ENCODE measurements at regions not wholly inside any gene's neighbourhood (a gene's known extent, or its start where the extent isn't known, plus 50 kb on each side); places are given as distances from the start of the nearest gene placed in this dataset.

GRCh38 chr6:81491454-81492101, 260.9 kb downstream of the TENT5A start:
- Histone ChIP-seq H3K4me2 (no peak overlapping the region), H3K9ac (no peak overlapping the region), H4K20me1 (ENCODE audit: insufficient read depth) (no peaks in the 10 kb centered on the region), H3K36me3 (ENCODE audit: insufficient read depth) (no peaks in the 10 kb centered on the region), H3K4me1 (ENCODE audit: low read depth, poor library complexity, severe bottlenecking) (no peaks in the 10 kb centered on the region), H3K27me3 (ENCODE audit: insufficient read depth, low read depth) (no peaks in the 10 kb centered on the region), H2AFZ (ENCODE audit: low read depth) (no peak overlapping the region), H3K4me3 (IDR thresholded peaks at IDR 0.05; ENCODE audit: insufficient read depth, low read depth, low read length) (no peak overlapping the region), H3K27ac (no peak overlapping the region), H3K79me2 (ENCODE audit: insufficient read depth, low read depth) (no peaks in the 10 kb centered on the region)
- TF ChIP-seq CTCF (conservative IDR thresholded peaks at IDR 0.05; ENCODE audit: low read depth, low read length), result no peak

GRCh38 chr6:81487489-81487888, 265.0 kb downstream of the TENT5A start:
- Histone ChIP-seq H3K4me3 (IDR thresholded peaks at IDR 0.05; ENCODE audit: insufficient read depth, low read depth, low read length) (no peak overlapping the region), H3K4me1 (ENCODE audit: low read depth, poor library complexity, severe bottlenecking) (no peaks in the 10 kb centered on the region), H3K9ac (no peak overlapping the region), H3K4me2 (no peak overlapping the region), H3K27me3 (ENCODE audit: insufficient read depth, low read depth) (no peaks in the 10 kb centered on the region), H2AFZ (ENCODE audit: low read depth) (no peak overlapping the region), H3K79me2 (ENCODE audit: insufficient read depth, low read depth) (no peaks in the 10 kb centered on the region), H3K36me3 (ENCODE audit: insufficient read depth) (no peaks in the 10 kb centered on the region), H4K20me1 (ENCODE audit: insufficient read depth) (no peaks in the 10 kb centered on the region), H3K27ac (no peak overlapping the region)
- TF ChIP-seq CTCF (conservative IDR thresholded peaks at IDR 0.05; ENCODE audit: low read depth, low read length), result no peak

GRCh38 chr6:81486234-81486633, 266.2 kb downstream of the TENT5A start:
- Histone ChIP-seq H3K9ac (no peak overlapping the region), H3K36me3 (ENCODE audit: insufficient read depth) (no peaks in the 10 kb centered on the region), H2AFZ (ENCODE audit: low read depth) (no peak overlapping the region), H4K20me1 (ENCODE audit: insufficient read depth) (no peaks in the 10 kb centered on the region), H3K27ac (no peak overlapping the region), H3K79me2 (ENCODE audit: insufficient read depth, low read depth) (no peaks in the 10 kb centered on the region), H3K4me2 (no peak overlapping the region), H3K27me3 (ENCODE audit: insufficient read depth, low read depth) (no peaks in the 10 kb centered on the region), H3K4me1 (ENCODE audit: low read depth, poor library complexity, severe bottlenecking) (no peaks in the 10 kb centered on the region), H3K4me3 (IDR thresholded peaks at IDR 0.05; ENCODE audit: insufficient read depth, low read depth, low read length) (no peak overlapping the region)
- no peak for TF ChIP-seq CTCF (conservative IDR thresholded peaks at IDR 0.05; ENCODE audit: low read depth, low read length)

GRCh38 chr6:81485395-81485794, 267.1 kb downstream of the TENT5A start:
- Histone ChIP-seq H3K27ac (no peak overlapping the region), H3K79me2 (ENCODE audit: insufficient read depth, low read depth) (no peaks in the 10 kb centered on the region), H3K4me3 (IDR thresholded peaks at IDR 0.05; ENCODE audit: insufficient read depth, low read depth, low read length) (no peak overlapping the region), H3K4me1 (ENCODE audit: low read depth, poor library complexity, severe bottlenecking) (no peaks in the 10 kb centered on the region), H2AFZ (ENCODE audit: low read depth) (no peak overlapping the region), H4K20me1 (ENCODE audit: insufficient read depth) (no peaks in the 10 kb centered on the region), H3K36me3 (ENCODE audit: insufficient read depth) (no peaks in the 10 kb centered on the region), H3K27me3 (ENCODE audit: insufficient read depth, low read depth) (no peaks in the 10 kb centered on the region), H3K4me2 (no peak overlapping the region), H3K9ac (no peak overlapping the region)
- no peak for TF ChIP-seq CTCF (conservative IDR thresholded peaks at IDR 0.05; ENCODE audit: low read depth, low read length)
